Astrocyte of the cerebellum (primary cell): ENCODE measurements at regions not wholly inside any gene's neighbourhood (a gene's known extent, or its start where the extent isn't known, plus 50 kb on each side); places are given as distances from the start of the nearest gene placed in this dataset.

Experiments used
- DNase-seq: peaks from one replicate; pipeline ENCODE4 v3.0.0-alpha.2; 2011; ENCODE audit warnings: low read depth
- H3K4me3 ChIP-seq: 2 replicates; pipeline ENCODE4 v1.5.1; 2011; ENCODE audit warnings: mild to moderate bottlenecking, low read depth, low read length, moderate library complexity
- in situ Hi-C: cut with HindIII; loops from 2 replicates; pipeline ENCODE4 v1.10.0; 2017; ENCODE audit warnings: low sequenced_read_pairs
- TF ChIP-seq, protein P1 (sequence below): IDR thresholded peaks from 2 replicates; pipeline ENCODE4 v1.5.1; 2012; ENCODE audit warnings: low read length, low read depth, moderate library complexity, mild to moderate bottlenecking; ENCODE audit errors: missing control alignments

GRCh38 chr2:125169764-125170146 lies 1144.7 kb downstream of the CNTNAP5 start:
- in situ Hi-C loops: no loop called here
- TF ChIP-seq, protein P1, sequence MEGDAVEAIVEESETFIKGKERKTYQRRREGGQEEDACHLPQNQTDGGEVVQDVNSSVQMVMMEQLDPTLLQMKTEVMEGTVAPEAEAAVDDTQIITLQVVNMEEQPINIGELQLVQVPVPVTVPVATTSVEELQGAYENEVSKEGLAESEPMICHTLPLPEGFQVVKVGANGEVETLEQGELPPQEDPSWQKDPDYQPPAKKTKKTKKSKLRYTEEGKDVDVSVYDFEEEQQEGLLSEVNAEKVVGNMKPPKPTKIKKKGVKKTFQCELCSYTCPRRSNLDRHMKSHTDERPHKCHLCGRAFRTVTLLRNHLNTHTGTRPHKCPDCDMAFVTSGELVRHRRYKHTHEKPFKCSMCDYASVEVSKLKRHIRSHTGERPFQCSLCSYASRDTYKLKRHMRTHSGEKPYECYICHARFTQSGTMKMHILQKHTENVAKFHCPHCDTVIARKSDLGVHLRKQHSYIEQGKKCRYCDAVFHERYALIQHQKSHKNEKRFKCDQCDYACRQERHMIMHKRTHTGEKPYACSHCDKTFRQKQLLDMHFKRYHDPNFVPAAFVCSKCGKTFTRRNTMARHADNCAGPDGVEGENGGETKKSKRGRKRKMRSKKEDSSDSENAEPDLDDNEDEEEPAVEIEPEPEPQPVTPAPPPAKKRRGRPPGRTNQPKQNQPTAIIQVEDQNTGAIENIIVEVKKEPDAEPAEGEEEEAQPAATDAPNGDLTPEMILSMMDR: no peak
- H3K4me3 ChIP-seq: no peak overlapping the region
- no peak for DNase-seq

DNA sequence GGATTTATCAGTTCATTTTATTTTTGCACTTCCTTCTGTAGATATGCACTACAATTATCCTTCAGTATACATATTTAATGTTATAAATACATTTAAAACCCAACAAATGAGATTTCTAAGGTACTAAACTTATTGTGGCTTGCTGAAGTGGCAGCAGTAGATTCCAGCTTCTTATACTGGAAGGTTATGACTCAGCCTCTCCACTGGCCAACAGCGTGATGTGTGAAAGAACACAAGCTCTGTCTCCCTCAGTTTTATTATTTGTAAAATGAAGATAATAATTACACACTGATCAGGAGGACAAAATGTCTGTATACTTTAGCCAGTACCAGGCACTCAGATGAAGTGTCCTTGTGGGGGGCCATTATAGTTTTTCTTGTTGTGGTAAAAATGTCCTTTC lies 1147.1 kb downstream of the CNTNAP5 start:
- in situ Hi-C loops: no loop called here
- TF ChIP-seq, protein P1: no peak
- H3K4me3 ChIP-seq: no peak overlapping the region
- no peak for DNase-seq

DNA sequence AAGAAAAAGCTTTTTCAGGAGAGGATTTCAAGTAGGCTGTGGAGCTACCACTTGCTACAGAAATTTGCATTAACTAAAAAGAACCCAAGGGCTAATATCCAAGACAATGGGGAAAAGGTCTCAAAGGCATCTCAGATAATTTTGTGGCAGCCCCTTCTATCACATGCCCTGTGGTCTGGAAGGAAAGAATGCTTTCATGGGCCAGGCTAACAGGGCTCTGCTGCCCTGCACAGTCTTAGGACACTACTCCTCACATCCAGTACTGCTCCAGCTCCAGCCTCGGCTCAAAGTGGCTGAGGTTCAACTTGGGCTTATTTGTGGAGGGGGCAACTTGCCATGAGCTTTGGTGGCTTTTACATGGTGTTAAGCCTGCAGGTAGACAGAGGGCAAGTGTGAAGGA lies 1150.3 kb downstream of the CNTNAP5 start:
- in situ Hi-C loops: no loop called here
- no peak overlapping the region for H3K4me3 ChIP-seq
- TF ChIP-seq, protein P1: no peak
- DNase-seq: no peak

DNA sequence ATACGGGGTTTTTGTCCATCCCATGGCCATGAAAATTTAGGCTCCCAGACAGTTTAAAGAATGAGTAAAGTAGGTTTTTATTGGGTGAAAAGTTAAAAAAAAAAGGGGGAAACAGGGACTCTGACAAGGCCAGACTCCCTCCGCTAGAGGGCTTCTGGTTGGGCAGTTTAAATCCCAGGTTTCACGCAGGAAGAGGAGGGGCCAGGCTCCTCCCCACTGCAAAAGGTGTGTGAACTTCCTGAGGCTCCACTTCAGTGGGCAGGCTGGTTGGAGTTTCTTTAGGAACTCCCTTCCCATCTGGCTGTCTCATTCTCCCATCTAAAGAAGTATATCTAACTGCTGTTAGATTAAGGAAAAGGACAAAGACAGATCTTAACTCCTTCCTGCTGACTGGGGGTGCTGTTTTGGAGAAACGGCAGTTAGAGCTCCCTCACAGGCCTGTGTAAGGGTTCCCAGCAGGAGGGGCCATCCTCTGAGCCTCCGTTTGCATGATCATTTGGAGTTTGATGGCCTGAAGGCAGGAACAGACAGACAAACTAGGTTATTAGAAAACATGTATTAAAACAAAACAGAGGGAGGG lies 1160.7 kb downstream of the CNTNAP5 start:
- DNase-seq: no peak
- TF ChIP-seq, protein P1: no peak
- no peak overlapping the region for H3K4me3 ChIP-seq
- in situ Hi-C loops: no loop called here

DNA sequence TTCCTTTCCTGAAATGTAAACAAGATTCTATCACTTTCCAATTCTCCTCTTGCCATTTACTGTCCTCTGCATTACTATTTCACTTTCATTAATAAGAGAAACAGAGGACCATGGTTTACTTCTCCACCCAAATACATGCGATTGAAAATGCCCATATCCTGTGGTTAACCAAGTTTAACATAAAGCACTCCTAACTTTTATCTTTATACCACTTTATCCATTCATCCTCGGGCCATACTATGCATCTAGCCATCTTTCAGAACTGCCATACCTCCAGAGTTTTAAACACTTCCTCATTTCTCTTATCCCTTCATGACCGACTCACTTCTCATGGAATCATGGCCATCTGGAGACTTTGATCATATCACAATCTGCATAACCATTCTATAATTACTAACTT lies 1182.3 kb downstream of the CNTNAP5 start:
- TF ChIP-seq, protein P1: no peak
- H3K4me3 ChIP-seq: no peak overlapping the region
- DNase-seq: no peak
- in situ Hi-C loops: no loop called here

GRCh38 chr2:125216321-125216720 lies 1191.2 kb downstream of the CNTNAP5 start:
- no peak for DNase-seq
- in situ Hi-C loops: no loop called here
- no peak overlapping the region for H3K4me3 ChIP-seq
- TF ChIP-seq, protein P1: no peak
